ENCODE measurements at regions not wholly inside any gene's neighbourhood (a gene's known extent, or its start where the extent isn't known, plus 50 kb on each side); places are given as distances from the start of the nearest gene placed in this dataset.
A peak's percentile ranks its signal among the peaks of the same experiment; 100 is the strongest.

DNA sequence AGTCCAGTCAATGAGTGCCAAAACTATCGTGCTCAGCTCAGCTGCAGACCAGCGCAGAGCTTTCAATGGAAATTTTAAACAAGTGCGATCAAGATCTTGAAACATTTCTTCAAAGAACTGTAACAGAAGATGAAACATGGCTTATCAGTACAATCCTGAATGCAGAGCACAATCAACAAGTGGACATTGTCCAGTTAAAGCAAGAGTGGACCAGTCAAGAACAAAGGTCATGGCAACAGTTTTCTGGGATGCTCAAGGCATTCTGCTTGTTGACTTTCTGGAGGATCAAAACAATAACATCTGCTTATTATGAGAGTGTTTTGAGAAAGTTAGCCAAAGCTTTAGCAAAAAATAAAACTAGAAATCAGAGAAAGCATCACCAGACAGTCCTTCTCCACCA, 374.2 kb downstream of the SETD4 start:
- Mint-ChIP-seq H3K9me3 (peaks cover 0 to 4% (median 0%) of the 10 kb centered on the region in 7 donors), H3K36me3 (no peaks in the 10 kb centered on the region), H3K27ac (no peak overlapping the region), H3K27me3 (ENCODE audit: low read depth in 3 of 3) (peaks cover 2 to 13% (median 11%) of the 10 kb centered on the region in 3 donors), H3K4me3 (peak overlapping the region in 1 of 2 donors; percentile 24), H3K4me1 (no peaks in the 10 kb centered on the region)
- no peak for DNase-seq
- Histone ChIP-seq H3K9ac (ENCODE audit: insufficient read depth, low read length, poor library complexity, severe bottlenecking) (no peak overlapping the region), H2AFZ (ENCODE audit: insufficient read depth, low read depth, low read length, poor library complexity, severe bottlenecking) (no peak overlapping the region), H3K4me2 (replicated peaks; ENCODE audit: extremely low read depth, low read length, poor library complexity, severe bottlenecking) (no peak overlapping the region), H3K4me1 (ENCODE audit: control insufficient read depth in 1 of 2, insufficient read depth in 2 of 2, low read length in 2 of 2) (no peaks in the 10 kb centered on the region), H3K9me3 (replicated peaks in 1 of 2; ENCODE audit: control insufficient read depth in 1 of 2, insufficient read depth in 1 of 2, low read length in 2 of 2) (no peaks in the 10 kb centered on the region), H3K79me2 (ENCODE audit: insufficient read depth, low read length) (no peaks in the 10 kb centered on the region), H3K27ac (ENCODE audit: low read depth in 1 of 2, low read length in 2 of 2) (no peak overlapping the region), H3K4me3 (replicated peaks in 1 of 3; ENCODE audit: low read depth in 2 of 3, low read length in 3 of 3) (no peak overlapping the region), H4K20me1 (ENCODE audit: insufficient read depth, low read length) (no peaks in the 10 kb centered on the region), H3K36me3 (replicated peaks in 1 of 2; ENCODE audit: control insufficient read depth in 1 of 2, insufficient read depth in 2 of 2, low read length in 2 of 2) (no peaks in the 10 kb centered on the region), H3K27me3 (ENCODE audit: control insufficient read depth in 2 of 2, insufficient read depth in 2 of 2, low read length in 2 of 2) (no peaks in the 10 kb centered on the region)
- TF ChIP-seq CTCF (IDR thresholded peaks at IDR 0.05): no peak
- intact Hi-C loops (cut with micrococcal nuclease): no loop called here
- WGBS (ENCODE audit: insufficient coverage): 100% methylated on average over 3 of the region's 3 CpGs

DNA sequence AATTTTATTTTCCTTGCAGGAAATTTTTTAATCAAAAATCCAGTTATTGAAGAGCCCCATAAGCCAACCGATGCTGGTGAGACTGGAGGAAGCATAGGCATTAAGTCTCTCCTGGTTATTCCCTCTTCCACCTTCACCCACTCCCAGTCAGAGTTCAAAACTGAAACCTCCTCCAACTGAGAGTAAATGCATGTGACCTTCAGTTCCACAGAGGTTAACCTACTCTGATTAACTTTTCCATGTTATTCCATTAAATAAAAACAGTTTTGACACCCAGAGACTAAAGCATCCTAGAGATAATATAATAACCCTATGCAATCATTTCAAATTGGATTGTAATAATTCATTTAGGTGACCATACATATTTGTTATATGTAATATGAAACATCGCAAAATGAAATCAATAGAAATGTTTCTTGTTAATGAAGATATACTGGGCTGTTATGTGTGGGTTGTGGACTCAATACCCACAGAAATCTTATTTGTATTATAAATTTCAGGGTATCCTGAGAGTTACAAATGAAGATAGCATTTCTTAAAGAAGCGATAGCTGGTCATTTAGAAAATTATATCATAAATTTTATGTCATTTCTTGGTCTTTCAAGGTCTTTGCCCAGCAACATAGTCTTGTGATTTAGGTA, 376.5 kb downstream of the SETD4 start:
- WGBS (ENCODE audit: insufficient coverage): no CpG with 5 or more reads among the region's 3 CpGs
- H3K27ac ChIP-seq (ENCODE audit: low read depth in 1 of 2, low read length in 2 of 2): no peak overlapping the region
- H3K27me3 ChIP-seq (ENCODE audit: control insufficient read depth in 2 of 2, insufficient read depth in 2 of 2, low read length in 2 of 2): no peaks in the 10 kb centered on the region
- H3K9ac ChIP-seq (ENCODE audit: insufficient read depth, low read length, poor library complexity, severe bottlenecking): no peak overlapping the region
- Mint-ChIP-seq H3K27me3 (ENCODE audit: low read depth in 3 of 3) (peaks cover 2 to 11% (median 7%) of the 10 kb centered on the region in 3 donors), H3K4me3 (no peak overlapping the region), H3K27ac (no peak overlapping the region), H3K36me3 (no peaks in the 10 kb centered on the region), H3K4me1 (no peaks in the 10 kb centered on the region), H3K9me3 (peaks cover 0 to 4% (median 0%) of the 10 kb centered on the region in 7 donors)
- H3K9me3 ChIP-seq (replicated peaks in 1 of 2; ENCODE audit: control insufficient read depth in 1 of 2, insufficient read depth in 1 of 2, low read length in 2 of 2): no peaks in the 10 kb centered on the region
- DNase-seq: no peak
- H2AFZ ChIP-seq (ENCODE audit: insufficient read depth, low read depth, low read length, poor library complexity, severe bottlenecking): no peak overlapping the region
- no peaks in the 10 kb centered on the region for H4K20me1 ChIP-seq (ENCODE audit: insufficient read depth, low read length)
- no peaks in the 10 kb centered on the region for H3K4me1 ChIP-seq (ENCODE audit: control insufficient read depth in 1 of 2, insufficient read depth in 2 of 2, low read length in 2 of 2)
- no peak overlapping the region for H3K4me3 ChIP-seq (replicated peaks in 1 of 3; ENCODE audit: low read depth in 2 of 3, low read length in 3 of 3)
- H3K36me3 ChIP-seq (replicated peaks in 1 of 2; ENCODE audit: control insufficient read depth in 1 of 2, insufficient read depth in 2 of 2, low read length in 2 of 2): no peaks in the 10 kb centered on the region
- intact Hi-C loops (cut with micrococcal nuclease): no loop called here
- no peaks in the 10 kb centered on the region for H3K79me2 ChIP-seq (ENCODE audit: insufficient read depth, low read length)
- TF ChIP-seq CTCF (IDR thresholded peaks at IDR 0.05): no peak
- H3K4me2 ChIP-seq (replicated peaks; ENCODE audit: extremely low read depth, low read length, poor library complexity, severe bottlenecking): no peak overlapping the region

All from CD14-positive monocyte (primary cell).